Thyroid gland (tissue), 4 donors: ENCODE measurements at regions not wholly inside any gene's neighbourhood (a gene's known extent, or its start where the extent isn't known, plus 50 kb on each side); places are given as distances from the start of the nearest gene placed in this dataset.

Experiments
- POLR2A ChIP-seq, 2 donors: fragments of 450-650 bp; IDR thresholded peaks; one replicate each; pipeline ENCODE4 v1.6.1; 2017; ENCODE audit warnings: antibody characterized with exemption in 2 of 2, mild to moderate bottlenecking in 2 of 2, moderate library complexity in 1 of 2
- TF ChIP-seq, protein P1 (sequence below), 6 experiments: fragments of 200-600 bp in 3 of 6; fragments of 450-650 bp in 3 of 6; sonication (generic) in 3 of 6; IDR thresholded peaks; one replicate each; pipeline ENCODE4 v1.5.1; 2016 to 2019; ENCODE audit warnings: antibody characterized with exemption in 6 of 6, mild to moderate bottlenecking in 2 of 6, inconsistent platforms in 1 of 6, moderate library complexity in 1 of 6

DNA sequence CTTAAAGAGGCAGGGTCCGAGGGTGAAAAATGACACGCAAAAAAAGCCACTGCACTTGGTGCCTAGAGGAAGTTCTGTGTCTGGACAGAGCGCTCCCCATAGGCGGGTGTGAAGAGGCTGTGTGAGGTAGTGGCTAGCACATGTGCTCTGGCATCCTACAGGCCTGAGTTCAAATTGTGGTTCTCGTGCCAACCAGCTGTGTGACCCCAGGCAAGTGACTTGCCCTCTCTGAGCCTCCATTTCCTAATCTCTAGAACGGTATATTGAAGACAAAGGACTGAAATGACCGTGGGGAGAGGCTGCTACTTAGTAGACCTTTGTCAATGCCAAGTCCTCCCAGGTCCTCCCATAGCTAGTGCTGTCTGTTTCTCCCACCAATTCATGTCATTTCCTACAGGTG, 79.1 kb upstream of the MYL10 start:
- TF ChIP-seq, protein P1, sequence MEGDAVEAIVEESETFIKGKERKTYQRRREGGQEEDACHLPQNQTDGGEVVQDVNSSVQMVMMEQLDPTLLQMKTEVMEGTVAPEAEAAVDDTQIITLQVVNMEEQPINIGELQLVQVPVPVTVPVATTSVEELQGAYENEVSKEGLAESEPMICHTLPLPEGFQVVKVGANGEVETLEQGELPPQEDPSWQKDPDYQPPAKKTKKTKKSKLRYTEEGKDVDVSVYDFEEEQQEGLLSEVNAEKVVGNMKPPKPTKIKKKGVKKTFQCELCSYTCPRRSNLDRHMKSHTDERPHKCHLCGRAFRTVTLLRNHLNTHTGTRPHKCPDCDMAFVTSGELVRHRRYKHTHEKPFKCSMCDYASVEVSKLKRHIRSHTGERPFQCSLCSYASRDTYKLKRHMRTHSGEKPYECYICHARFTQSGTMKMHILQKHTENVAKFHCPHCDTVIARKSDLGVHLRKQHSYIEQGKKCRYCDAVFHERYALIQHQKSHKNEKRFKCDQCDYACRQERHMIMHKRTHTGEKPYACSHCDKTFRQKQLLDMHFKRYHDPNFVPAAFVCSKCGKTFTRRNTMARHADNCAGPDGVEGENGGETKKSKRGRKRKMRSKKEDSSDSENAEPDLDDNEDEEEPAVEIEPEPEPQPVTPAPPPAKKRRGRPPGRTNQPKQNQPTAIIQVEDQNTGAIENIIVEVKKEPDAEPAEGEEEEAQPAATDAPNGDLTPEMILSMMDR (IDR thresholded peaks at IDR 0.05): no peak
- no peak for TF ChIP-seq POLR2A (IDR thresholded peaks at IDR 0.05)
